ENCODE measurements at regions not wholly inside any gene's neighbourhood (a gene's known extent, or its start where the extent isn't known, plus 50 kb on each side); places are given as distances from the start of the nearest gene placed in this dataset.

- H3K27ac Mint-ChIP-seq (ENCODE audit: unreplicated experiment) = no peak overlapping the region
- no peak overlapping the region for H3K4me3 Mint-ChIP-seq (ENCODE audit: unreplicated experiment)
These were observed 61.5 kb upstream of the CTIF start for GRCh38 chr18:48477348-48477747.

GRCh38 chr18:48476550-48476917 lies 62.3 kb upstream of the CTIF start:
- Mint-ChIP-seq H3K4me3 (ENCODE audit: unreplicated experiment) (no peak overlapping the region), H3K4me1 (ENCODE audit: low read depth) (peaks cover 39% of the 10 kb centered on the region), H3K9me3 (ENCODE audit: low read depth) (peaks cover 9% of the 10 kb centered on the region), H3K27ac (ENCODE audit: unreplicated experiment) (no peak overlapping the region), H3K27me3 (ENCODE audit: low read depth) (no peaks in the 10 kb centered on the region), H3K36me3 (ENCODE audit: low read depth) (peaks cover 2% of the 10 kb centered on the region)
- TF ChIP-seq CTCF (IDR thresholded peaks at IDR 0.05) = no peak
- DNase-seq (ENCODE audit: low spot score) = no peak

More at GRCh38 chr18:48477348-48477747, 61.5 kb upstream of the CTIF start:
- Mint-ChIP-seq H3K4me1 (ENCODE audit: low read depth) (peaks cover 34% of the 10 kb centered on the region), H3K9me3 (ENCODE audit: low read depth) (peaks cover 4% of the 10 kb centered on the region), H3K36me3 (ENCODE audit: low read depth) (no peaks in the 10 kb centered on the region), H3K27me3 (ENCODE audit: low read depth) (no peaks in the 10 kb centered on the region)
- TF ChIP-seq CTCF (IDR thresholded peaks at IDR 0.05) = no peak
- no peak for DNase-seq (ENCODE audit: low spot score)

GRCh38 chr18:48475635-48476549 lies 62.9 kb upstream of the CTIF start:
- Mint-ChIP-seq H3K4me3 (ENCODE audit: unreplicated experiment) (no peak overlapping the region), H3K27me3 (ENCODE audit: low read depth) (no peaks in the 10 kb centered on the region), H3K4me1 (ENCODE audit: low read depth) (peaks cover 46% of the 10 kb centered on the region), H3K27ac (ENCODE audit: unreplicated experiment) (no peak overlapping the region), H3K36me3 (ENCODE audit: low read depth) (peaks cover 2% of the 10 kb centered on the region), H3K9me3 (ENCODE audit: low read depth) (peaks cover 9% of the 10 kb centered on the region)
- TF ChIP-seq CTCF (IDR thresholded peaks at IDR 0.05) = peak; percentile 95
- no peak for DNase-seq (ENCODE audit: low spot score)

GRCh38 chr18:48473816-48474215 lies 64.6 kb upstream of the ZBTB7C start:
- no peaks in the 10 kb centered on the region for H3K27me3 Mint-ChIP-seq (ENCODE audit: low read depth)
- H3K4me3 Mint-ChIP-seq (ENCODE audit: unreplicated experiment) = no peak overlapping the region
- H3K36me3 Mint-ChIP-seq (ENCODE audit: low read depth) = peaks cover 2% of the 10 kb centered on the region
- H3K4me1 Mint-ChIP-seq (ENCODE audit: low read depth) = peaks cover 54% of the 10 kb centered on the region
- no peak for TF ChIP-seq CTCF (IDR thresholded peaks at IDR 0.05)
- peaks cover 9% of the 10 kb centered on the region for H3K9me3 Mint-ChIP-seq (ENCODE audit: low read depth)
- H3K27ac Mint-ChIP-seq (ENCODE audit: unreplicated experiment) = no peak overlapping the region
- no peak for DNase-seq (ENCODE audit: low spot score)

- Mint-ChIP-seq H3K9me3 (ENCODE audit: low read depth) (peaks cover 7% of the 10 kb centered on the region), H3K4me3 (ENCODE audit: unreplicated experiment) (no peak overlapping the region), H3K4me1 (ENCODE audit: low read depth) (peaks cover 61% of the 10 kb centered on the region), H3K27me3 (ENCODE audit: low read depth) (no peaks in the 10 kb centered on the region), H3K27ac (ENCODE audit: unreplicated experiment) (peak overlapping the region; percentile 15), H3K36me3 (ENCODE audit: low read depth) (peaks cover 2% of the 10 kb centered on the region)
- TF ChIP-seq CTCF (IDR thresholded peaks at IDR 0.05) = no peak
- DNase-seq (ENCODE audit: low spot score) = no peak
These were observed 63.4 kb upstream of the ZBTB7C start for GRCh38 chr18:48472610-48473009.

Measured in chondrocyte (in vitro differentiated cells).